SK-N-MC (cell line): ENCODE measurements at regions not wholly inside any gene's neighbourhood (a gene's known extent, or its start where the extent isn't known, plus 50 kb on each side); places are given as distances from the start of the nearest gene placed in this dataset.

Experiments used
- DNase-seq: peaks from one replicate; pipeline ENCODE4 v3.0.0-alpha.2; 2011; ENCODE audit warnings: low read depth, low spot score
- H3K27ac ChIP-seq: fragments of 200-600 bp; sonication (generic); 2 replicates; pipeline ENCODE4 v1.5.1; 2016; ENCODE audit warnings: mixed run types
- H3K36me3 ChIP-seq: fragments of 200-600 bp; sonication (generic); 2 replicates; pipeline ENCODE4 v1.6.1; 2017; ENCODE audit warnings: antibody characterized with exemption, low read length, mixed read lengths; ENCODE audit not compliant: insufficient read depth
- H3K4me3 ChIP-seq: fragments of 200-600 bp; sonication (generic); 2 replicates; pipeline ENCODE4 v1.5.1; 2016
- H3K9ac ChIP-seq: fragments of 200-600 bp; sonication (generic); 2 replicates; pipeline ENCODE4 v1.8.0; 2017; ENCODE audit warnings: mixed run types, mixed read lengths; ENCODE audit not compliant: insufficient read length
- H3K9me3 ChIP-seq: fragments of 200-600 bp; sonication (generic); 2 replicates; pipeline ENCODE4 v1.6.1; 2017; ENCODE audit warnings: low read depth, mild to moderate bottlenecking, antibody characterized with exemption, low read length, moderate library complexity, mixed read lengths
- EZH2 ChIP-seq: fragments of 200-600 bp; sonication (generic); IDR thresholded peaks from one replicate; pipeline ENCODE4 v1.6.1; 2017; ENCODE audit warnings: antibody characterized with exemption
- FOXP2 ChIP-seq: optimal IDR thresholded peaks from 2 replicates; pipeline ENCODE3; 2011; ENCODE audit warnings: mild to moderate bottlenecking, moderate library complexity; ENCODE audit not compliant: insufficient read depth; ENCODE audit errors: extremely low read length, control extremely low read depth
- POLR2AphosphoS5 ChIP-seq: IDR thresholded peaks from 2 replicates; pipeline ENCODE4 v1.6.1; 2012; ENCODE audit warnings: mild to moderate bottlenecking, low read depth, low read length, borderline replicate concordance

DNA sequence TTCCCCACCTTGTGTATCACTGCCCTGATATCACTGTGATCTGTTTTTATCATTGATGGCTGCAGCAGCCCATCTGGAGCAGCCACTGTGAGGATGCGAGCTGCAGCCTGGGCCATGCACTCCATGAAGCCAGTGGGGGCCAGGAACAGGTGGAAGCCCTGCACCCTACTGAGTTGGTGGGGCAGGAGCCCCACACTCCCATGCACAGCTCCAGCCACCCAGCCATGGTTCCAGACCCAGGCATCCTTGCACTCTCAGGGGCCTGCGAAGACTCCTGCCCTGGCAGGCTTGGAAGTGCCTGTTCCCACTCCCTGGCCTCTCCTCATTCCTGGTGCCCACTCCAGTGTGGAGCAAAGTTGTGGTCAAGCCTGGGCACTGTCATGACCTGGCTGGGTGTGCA, 424.0 kb upstream of the FZD8 start:
- Histone ChIP-seq H3K36me3 (no peaks in the 10 kb centered on the region), H3K9ac (no peak overlapping the region), H3K27ac (no peak overlapping the region), H3K4me3 (no peak overlapping the region), H3K9me3 (no peaks in the 10 kb centered on the region)
- DNase-seq: no peak
- no peak for TF ChIP-seq EZH2
- no peak for TF ChIP-seq FOXP2
- no peak for TF ChIP-seq POLR2AphosphoS5

DNA sequence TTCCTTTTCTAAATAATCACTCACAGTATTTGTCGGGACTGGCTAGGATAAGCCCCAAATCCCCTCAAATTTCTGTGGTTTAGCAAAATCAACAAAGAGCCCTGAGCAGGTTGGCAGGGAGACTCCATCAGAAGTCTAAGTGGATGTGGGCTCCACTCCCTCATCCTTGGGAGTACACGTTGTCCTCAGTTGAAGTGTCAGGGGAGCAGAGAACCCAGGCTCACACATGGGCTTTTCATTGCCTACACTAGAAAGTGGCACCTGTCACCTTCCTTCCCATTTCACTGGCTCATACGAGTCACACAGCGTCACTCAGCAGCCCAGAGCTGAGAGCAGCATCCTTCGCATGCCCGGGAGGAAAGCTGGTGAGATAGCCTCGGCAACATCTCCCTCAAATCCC, 421.3 kb upstream of the FZD8 start:
- no peak overlapping the region for H3K4me3 ChIP-seq
- no peaks in the 10 kb centered on the region for H3K36me3 ChIP-seq
- no peaks in the 10 kb centered on the region for H3K9me3 ChIP-seq
- H3K9ac ChIP-seq: no peak overlapping the region
- no peak for DNase-seq
- TF ChIP-seq POLR2AphosphoS5: no peak
- TF ChIP-seq FOXP2: no peak
- H3K27ac ChIP-seq: no peak overlapping the region

DNA sequence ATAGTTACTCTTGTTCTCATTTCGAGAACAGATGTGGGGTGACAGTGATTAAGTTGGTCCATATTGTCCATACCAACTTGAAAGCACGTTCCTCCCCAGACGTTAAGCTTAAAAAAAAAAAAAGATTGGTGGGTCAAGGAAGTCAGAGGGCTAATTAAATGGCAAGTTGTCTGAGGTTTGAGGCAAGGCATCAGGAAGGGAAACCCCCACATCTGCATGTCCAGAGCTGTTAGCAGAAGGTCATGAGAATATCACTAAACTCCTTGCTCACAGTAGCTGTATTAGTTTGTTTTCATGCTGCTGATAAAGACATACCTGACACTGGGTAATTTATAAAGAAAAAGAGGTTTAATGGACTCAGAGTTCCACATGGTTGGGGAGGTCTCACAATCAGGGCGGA, 415.6 kb upstream of the FZD8 start:
- H3K9me3 ChIP-seq: no peaks in the 10 kb centered on the region
- no peak for TF ChIP-seq EZH2
- TF ChIP-seq POLR2AphosphoS5: no peak
- no peak for TF ChIP-seq FOXP2
- no peak overlapping the region for H3K4me3 ChIP-seq
- H3K9ac ChIP-seq: no peak overlapping the region
- DNase-seq: no peak
- H3K36me3 ChIP-seq: no peaks in the 10 kb centered on the region
- H3K27ac ChIP-seq: no peak overlapping the region

DNA sequence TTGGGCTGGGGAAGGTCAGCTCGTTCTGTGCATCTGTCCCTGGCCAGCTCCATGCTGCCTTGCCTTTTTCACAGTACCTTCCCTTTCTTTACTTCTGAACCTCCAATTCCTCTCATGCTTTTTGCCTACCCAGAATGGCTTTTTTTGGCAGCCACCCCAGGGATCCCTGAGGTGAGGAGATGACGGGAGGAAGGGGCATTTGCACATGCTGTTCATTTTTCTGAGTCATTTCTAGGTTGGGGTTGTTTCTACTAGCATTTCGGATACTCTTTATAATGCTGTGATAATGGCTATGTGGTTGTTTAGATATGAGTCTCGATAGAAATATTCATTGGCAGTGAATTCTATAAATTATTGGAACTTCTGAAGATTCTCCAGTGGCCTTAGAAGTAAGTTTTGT, 415.1 kb upstream of the FZD8 start:
- DNase-seq: no peak

DNA sequence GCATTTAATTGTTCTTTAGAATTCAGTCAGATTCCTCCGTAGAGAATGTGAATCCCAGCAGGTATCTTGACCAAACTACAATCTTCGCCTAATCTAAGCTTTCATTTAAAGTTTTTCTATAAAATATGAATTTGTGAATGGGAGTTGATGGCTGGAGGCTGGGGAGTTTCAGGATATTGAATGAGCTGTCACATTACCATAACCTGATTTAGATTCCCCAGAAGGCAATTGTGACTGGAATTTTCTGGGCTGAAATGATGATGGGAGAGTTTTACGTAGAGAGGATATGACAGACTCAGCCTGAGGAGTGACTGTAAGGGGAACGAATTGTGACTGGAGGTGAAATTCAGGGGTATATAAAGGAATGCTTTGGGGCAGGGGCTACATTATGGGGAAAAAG, 411.7 kb upstream of the FZD8 start:
- Histone ChIP-seq H3K27ac (no peak overlapping the region), H3K36me3 (no peaks in the 10 kb centered on the region), H3K4me3 (no peak overlapping the region), H3K9ac (no peak overlapping the region), H3K9me3 (no peaks in the 10 kb centered on the region)
- DNase-seq: no peak
- no peak for TF ChIP-seq POLR2AphosphoS5
- TF ChIP-seq FOXP2: no peak
- no peak for TF ChIP-seq EZH2

More for the DNA sequence above, 415.1 kb upstream of the FZD8 start:
- Histone ChIP-seq H3K9me3 (no peaks in the 10 kb centered on the region), H3K27ac (no peak overlapping the region), H3K9ac (no peak overlapping the region), H3K36me3 (no peaks in the 10 kb centered on the region), H3K4me3 (no peak overlapping the region)
- TF ChIP-seq FOXP2: no peak
- TF ChIP-seq EZH2: no peak
- no peak for TF ChIP-seq POLR2AphosphoS5

DNA sequence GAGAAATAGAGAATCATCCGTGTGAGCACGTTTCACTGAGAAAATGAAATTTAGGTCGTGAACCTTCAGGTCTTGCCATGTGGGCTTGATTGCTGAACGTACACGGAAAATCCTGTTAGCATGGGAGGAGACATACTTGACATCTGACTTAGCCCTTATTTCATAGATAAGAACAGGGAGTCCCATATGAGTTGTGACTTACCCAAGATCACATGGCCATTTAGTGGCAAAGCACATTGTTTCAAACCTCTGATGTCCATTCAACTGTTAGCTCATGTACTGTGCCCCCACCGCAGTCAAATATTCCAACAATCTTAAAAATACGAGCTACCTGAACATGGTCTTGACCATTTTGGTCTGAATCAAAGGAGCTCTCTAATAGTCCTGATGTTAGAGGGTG, 411.2 kb upstream of the FZD8 start:
- no peak for DNase-seq
- Histone ChIP-seq H3K36me3 (no peaks in the 10 kb centered on the region), H3K9ac (no peak overlapping the region), H3K9me3 (no peaks in the 10 kb centered on the region), H3K4me3 (no peak overlapping the region), H3K27ac (no peak overlapping the region)
- TF ChIP-seq POLR2AphosphoS5 (no peak), FOXP2 (no peak), EZH2 (no peak)

DNA sequence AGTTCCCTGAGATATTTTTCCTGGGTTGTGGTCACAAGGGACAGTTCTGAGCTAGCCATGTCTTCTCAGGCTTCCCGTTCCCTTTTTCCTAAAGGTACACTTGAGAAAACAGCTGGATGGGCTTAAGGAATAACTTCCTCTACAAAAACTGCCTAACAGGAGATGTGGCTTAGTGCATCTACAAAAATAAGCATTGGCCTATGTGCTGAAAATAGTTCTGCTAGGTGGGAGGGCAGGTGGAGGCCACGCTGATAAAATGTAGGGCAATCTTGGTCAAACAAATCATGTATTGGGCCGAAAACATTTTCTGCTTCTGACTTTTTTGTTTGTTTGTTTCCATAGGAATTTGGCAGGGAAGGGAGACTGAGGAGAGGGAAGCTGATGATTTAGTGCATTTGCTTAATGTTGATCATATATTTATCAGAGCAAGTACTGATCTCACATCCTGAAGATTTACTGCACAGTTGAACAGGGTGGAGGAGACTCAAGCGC, 409.4 kb upstream of the FZD8 start:
- H3K36me3 ChIP-seq: no peaks in the 10 kb centered on the region
- DNase-seq: no peak
- TF ChIP-seq EZH2 (no peak), FOXP2 (no peak), POLR2AphosphoS5 (no peak)
- no peak overlapping the region for H3K9ac ChIP-seq
- H3K4me3 ChIP-seq: no peak overlapping the region
- H3K27ac ChIP-seq: no peak overlapping the region
- no peaks in the 10 kb centered on the region for H3K9me3 ChIP-seq

DNA sequence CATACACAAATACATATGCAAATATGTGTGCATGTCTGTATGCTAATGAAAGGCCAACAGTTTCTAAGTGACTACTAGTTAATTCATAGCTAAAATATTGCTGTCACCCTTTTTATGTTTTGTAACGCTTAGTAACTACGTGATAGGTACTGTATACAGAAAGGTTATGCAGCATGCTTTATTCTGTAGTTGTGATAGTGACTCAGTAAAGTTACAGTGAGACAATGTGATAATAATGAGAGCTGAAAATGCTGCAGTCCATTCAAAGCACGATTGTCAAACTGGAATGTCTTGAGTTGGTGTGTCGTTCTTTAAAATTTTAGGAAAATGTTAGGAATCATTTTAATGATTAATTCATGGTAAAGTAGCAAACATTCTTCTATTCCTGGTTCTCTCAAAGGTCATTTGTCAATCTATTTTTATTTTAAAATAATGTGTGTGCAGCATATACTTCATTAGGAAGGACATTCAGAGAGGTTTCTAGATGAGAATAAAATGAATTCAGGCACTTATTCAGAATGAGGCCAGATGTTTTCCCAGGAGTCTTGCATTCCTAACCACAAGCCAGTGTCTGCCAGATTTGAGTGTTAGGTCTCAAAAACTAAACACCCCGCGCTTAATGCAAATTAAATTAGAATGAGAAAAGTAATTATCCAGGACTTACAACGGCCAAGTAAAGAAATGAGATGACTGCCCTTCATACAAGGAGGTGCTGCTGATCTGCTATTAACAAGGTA, 408.8 kb upstream of the FZD8 start:
- Histone ChIP-seq H3K4me3 (no peak overlapping the region), H3K9me3 (no peaks in the 10 kb centered on the region), H3K27ac (no peak overlapping the region), H3K36me3 (no peaks in the 10 kb centered on the region), H3K9ac (no peak overlapping the region)
- DNase-seq: no peak
- TF ChIP-seq FOXP2 (no peak), POLR2AphosphoS5 (no peak), EZH2 (no peak)

DNA sequence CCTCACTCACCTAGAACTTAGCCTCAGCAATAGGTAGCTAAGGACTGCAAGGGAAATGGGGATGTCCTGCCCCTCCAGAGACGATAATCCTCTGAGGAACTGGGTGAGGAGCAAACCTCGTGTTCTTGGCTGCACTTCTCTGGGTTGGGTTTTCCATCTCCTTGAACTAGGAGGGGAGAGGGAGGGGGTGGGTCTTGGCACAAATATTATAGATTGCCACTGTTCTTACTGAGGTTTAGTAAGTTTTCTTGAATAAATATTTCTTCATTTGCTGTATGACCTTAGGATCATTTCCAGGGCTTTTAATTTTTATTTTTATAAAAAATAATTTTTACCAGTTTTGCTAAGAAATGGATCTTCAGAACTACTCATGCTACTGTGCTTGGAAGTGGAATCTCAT, 406.7 kb upstream of the FZD8 start:
- no peak overlapping the region for H3K4me3 ChIP-seq
- no peaks in the 10 kb centered on the region for H3K9me3 ChIP-seq
- H3K9ac ChIP-seq: no peak overlapping the region
- no peak overlapping the region for H3K27ac ChIP-seq
- TF ChIP-seq FOXP2 (no peak), EZH2 (no peak), POLR2AphosphoS5 (no peak)
- DNase-seq: no peak
- no peaks in the 10 kb centered on the region for H3K36me3 ChIP-seq
